Neutrophil (primary cell): ENCODE measurements at regions not wholly inside any gene's neighbourhood (a gene's known extent, or its start where the extent isn't known, plus 50 kb on each side); places are given as distances from the start of the nearest gene placed in this dataset.
A peak's percentile ranks its signal among the peaks of the same experiment; 100 is the strongest.

Experiments
- H3K27ac ChIP-seq: fragments of 200-600 bp; sonication (generic); 2 replicates; pipeline ENCODE4 v1.5.1; 2016; ENCODE audit warnings: mild to moderate bottlenecking, moderate library complexity
- H3K27me3 ChIP-seq: fragments of 200-600 bp; sonication (generic); 2 replicates; pipeline ENCODE4 v1.6.0; 2016; ENCODE audit warnings: mild to moderate bottlenecking
- H3K36me3 ChIP-seq: fragments of 200-600 bp; sonication (generic); 2 replicates; pipeline ENCODE4 v1.5.1; 2017
- H3K4me1 ChIP-seq, 2 experiments: fragments of 200-600 bp in 1 of 2; sonication (generic) in 1 of 2; 1 replicate in 1 of 2; 2 replicates in 1 of 2; pipeline versions ENCODE4 v1.5.1 to v1.6.1; 2013 to 2016; ENCODE audit warnings: low read depth in 1 of 2, low read length in 1 of 2, mild to moderate bottlenecking in 1 of 2, moderate library complexity in 1 of 2; ENCODE audit not compliant: control insufficient read depth in 1 of 2, insufficient read depth in 1 of 2
- H3K4me3 ChIP-seq, 2 experiments: fragments of 200-600 bp in 1 of 2; sonication (generic) in 1 of 2; 1 replicate in 1 of 2; 2 replicates in 1 of 2; pipeline ENCODE4 v1.5.1; 2013 to 2016; ENCODE audit warnings: low read depth in 1 of 2, low read length in 1 of 2, mild to moderate bottlenecking in 1 of 2, moderate library complexity in 1 of 2
- H3K9me3 ChIP-seq: fragments of 200-600 bp; sonication (generic); 2 replicates; pipeline ENCODE4 v1.5.1; 2016
- CTCF ChIP-seq: fragments of 200-600 bp; sonication (generic); IDR thresholded peaks from 2 replicates; pipeline ENCODE4 v1.5.1; 2016; ENCODE audit warnings: antibody characterized with exemption

DNA sequence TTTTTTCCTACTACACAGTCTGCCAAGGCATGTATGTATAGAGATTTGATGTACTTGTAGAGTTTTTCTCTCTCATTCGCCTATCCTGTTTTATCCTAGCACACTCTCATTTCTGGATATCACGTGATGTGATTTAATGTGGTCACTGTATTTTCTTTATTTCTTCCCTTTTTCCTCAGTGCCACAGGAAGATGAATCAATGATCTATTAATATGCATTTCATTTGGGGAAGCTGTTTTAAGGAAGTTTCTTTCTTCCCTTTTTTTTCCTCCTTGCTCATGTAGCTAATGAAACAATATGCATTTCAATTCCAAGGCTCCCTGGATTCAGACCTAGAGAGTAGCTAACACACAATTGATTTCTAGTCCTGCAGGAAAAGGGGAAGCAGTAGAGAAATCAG is 506.3 kb upstream of the WWC1 start:
- Histone ChIP-seq H3K9me3 (no peaks in the 10 kb centered on the region), H3K4me1 (peaks cover 10 to 19% of the 10 kb centered on the region in 2 experiments), H3K27me3 (no peaks in the 10 kb centered on the region), H3K27ac (peak overlapping the region; percentile 70), H3K36me3 (no peaks in the 10 kb centered on the region), H3K4me3 (peak overlapping the region in 1 of 2 experiments; percentile 16)
- no peak for TF ChIP-seq CTCF

DNA sequence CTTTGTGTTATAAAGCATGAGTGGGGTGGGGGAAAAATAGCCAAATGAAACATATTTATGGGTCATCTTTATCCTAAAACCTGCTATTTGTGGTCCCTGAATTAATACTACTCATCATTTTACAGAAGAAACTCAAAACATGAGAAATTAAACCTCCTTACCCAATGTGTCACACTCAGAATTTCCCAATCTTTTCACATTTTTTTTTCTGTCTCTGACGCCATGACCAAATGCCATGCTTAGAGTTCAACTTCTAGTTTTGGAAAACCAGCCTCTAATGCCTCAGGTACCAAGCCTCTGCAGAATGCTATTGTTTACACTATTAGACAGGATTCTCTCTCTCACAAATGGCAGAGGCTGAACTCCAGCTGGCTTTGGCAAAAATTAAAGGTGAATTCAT is 505.5 kb upstream of the WWC1 start:
- Histone ChIP-seq H3K4me3 (no peak overlapping the region), H3K27ac (peak overlapping the region; percentile 70), H3K36me3 (no peaks in the 10 kb centered on the region), H3K27me3 (no peaks in the 10 kb centered on the region), H3K9me3 (no peaks in the 10 kb centered on the region), H3K4me1 (peaks cover 10 to 19% of the 10 kb centered on the region in 2 experiments)
- TF ChIP-seq CTCF: no peak

DNA sequence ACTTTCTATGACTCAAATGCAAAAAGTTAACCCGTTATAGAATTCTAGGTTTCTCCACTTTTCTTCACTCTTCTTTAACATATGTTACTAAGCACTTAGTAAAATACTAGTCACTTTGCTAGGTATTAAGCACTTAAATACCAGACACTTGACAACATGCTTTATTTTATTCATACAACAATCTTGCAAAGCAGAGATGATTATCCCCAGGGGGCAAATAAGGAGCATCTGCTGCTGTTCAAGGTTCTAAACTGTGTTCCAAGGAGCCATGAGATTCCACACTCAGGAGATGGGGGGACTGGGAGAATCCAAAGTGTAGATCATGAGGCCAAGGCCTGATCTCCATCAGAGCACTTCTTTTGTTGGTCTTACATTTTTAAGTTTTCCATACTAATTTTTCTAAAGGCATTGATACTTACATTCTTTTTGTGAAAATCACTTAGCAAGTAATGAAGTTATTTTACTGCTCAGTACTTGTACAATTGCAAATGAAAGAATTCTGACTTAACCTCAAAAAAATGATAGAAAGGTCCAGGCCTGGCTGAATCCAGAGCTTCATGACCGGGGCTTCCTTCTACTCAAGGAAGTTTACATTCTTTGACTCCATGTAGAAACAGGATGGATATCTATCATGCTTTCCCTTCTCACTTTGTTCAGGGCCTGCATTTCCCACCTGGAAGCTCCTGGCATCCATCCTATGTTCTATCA is 504.4 kb upstream of the WWC1 start:
- Histone ChIP-seq H3K4me3 (no peak overlapping the region), H3K27ac (no peak overlapping the region)
- no peak for TF ChIP-seq CTCF

GRCh38 chr5:167790045-167790444 is 501.4 kb upstream of the WWC1 start:
- H3K9me3 ChIP-seq: no peaks in the 10 kb centered on the region
- H3K4me1 ChIP-seq: peaks cover 10 to 21% of the 10 kb centered on the region in 2 experiments
- H3K27ac ChIP-seq: no peak overlapping the region
- no peaks in the 10 kb centered on the region for H3K36me3 ChIP-seq
- TF ChIP-seq CTCF: no peak
- no peaks in the 10 kb centered on the region for H3K27me3 ChIP-seq
- no peak overlapping the region for H3K4me3 ChIP-seq

More for the DNA sequence above, 504.4 kb upstream of the WWC1 start:
- Histone ChIP-seq H3K36me3 (no peaks in the 10 kb centered on the region), H3K4me1 (peaks cover 10 to 19% of the 10 kb centered on the region in 2 experiments), H3K27me3 (no peaks in the 10 kb centered on the region), H3K9me3 (no peaks in the 10 kb centered on the region)

GRCh38 chr5:167790462-167791260 is 500.8 kb upstream of the WWC1 start:
- H3K4me3 ChIP-seq: no peak overlapping the region
- no peaks in the 10 kb centered on the region for H3K9me3 ChIP-seq
- H3K27ac ChIP-seq: no peak overlapping the region
- H3K4me1 ChIP-seq: peaks cover 4 to 18% of the 10 kb centered on the region in 2 experiments
- no peaks in the 10 kb centered on the region for H3K27me3 ChIP-seq
- no peaks in the 10 kb centered on the region for H3K36me3 ChIP-seq
- no peak for TF ChIP-seq CTCF
